Mammary epithelial cell (primary cell): ENCODE measurements at regions not wholly inside any gene's neighbourhood (a gene's known extent, or its start where the extent isn't known, plus 50 kb on each side); places are given as distances from the start of the nearest gene placed in this dataset.

Source experiments
- CTCF ChIP-seq, 2 donors: IDR thresholded peaks in 1 of 2; conservative IDR thresholded peaks in 1 of 2; 2 replicates each; pipeline ENCODE4 v1.5.1; 2011 to 2012; ENCODE audit warnings: inconsistent platforms in 2 of 2, low read length in 2 of 2, mild to moderate bottlenecking in 2 of 2, control low read depth in 1 of 2, low read depth in 1 of 2; ENCODE audit not compliant: insufficient read depth in 1 of 2; ENCODE audit errors: extremely low read depth in 1 of 2
- EZH2 ChIP-seq: IDR thresholded peaks from 2 replicates; pipeline ENCODE4 v1.6.1; 2012; ENCODE audit warnings: low read length, inconsistent platforms, borderline replicate concordance

GRCh38 chr10:29932991-29933390 lies 126.4 kb downstream of the JCAD start:
- TF ChIP-seq CTCF (conservative IDR thresholded peaks at IDR 0.05 in 1 of 2, IDR thresholded peaks at IDR 0.05 in 1 of 2; ENCODE audit: extremely low read depth in 1 of 2, insufficient read depth in 1 of 2, low read depth in 1 of 2, low read length in 2 of 2) (no peak), EZH2 (no peak)
